ENCODE measurements at regions not wholly inside any gene's neighbourhood (a gene's known extent, or its start where the extent isn't known, plus 50 kb on each side); places are given as distances from the start of the nearest gene placed in this dataset.

GRCh38 chr13:80516818-80517348 is 176.0 kb upstream of the SPRY2 start (continued):
- no peak for TF ChIP-seq ZNF548 (tag by site-specific recombination; IDR thresholded peaks at IDR 0.05)
- no peak for TF ChIP-seq PRDM1 (tag by site-specific recombination; IDR thresholded peaks at IDR 0.05)

GRCh38 chr13:80515296-80515695 is 174.4 kb upstream of the SPRY2 start:
- no peak overlapping the region for H3K4me3 ChIP-seq (ENCODE audit: low read depth, low read length)
- ChIA-PET POLR2A (no interaction called here), CTCF (no interaction called here)
- no peaks in the 10 kb centered on the region for H3K4me1 ChIP-seq (ENCODE audit: control insufficient read depth, insufficient read depth, low read length)
- TF ChIP-seq TCF7L2 (IDR thresholded peaks at IDR 0.05; ENCODE audit: borderline replicate concordance, low read depth, low read length) (no peak), INSM2 (tag by site-specific recombination; IDR thresholded peaks at IDR 0.05) (no peak), ZNF202 (tag by site-specific recombination; IDR thresholded peaks at IDR 0.05; ENCODE audit: borderline replicate concordance) (no peak), ZNF529 (tag by site-specific recombination; IDR thresholded peaks at IDR 0.05; ENCODE audit: insufficient replicate concordance) (no peak)
- TF ChIP-seq, protein P1, sequence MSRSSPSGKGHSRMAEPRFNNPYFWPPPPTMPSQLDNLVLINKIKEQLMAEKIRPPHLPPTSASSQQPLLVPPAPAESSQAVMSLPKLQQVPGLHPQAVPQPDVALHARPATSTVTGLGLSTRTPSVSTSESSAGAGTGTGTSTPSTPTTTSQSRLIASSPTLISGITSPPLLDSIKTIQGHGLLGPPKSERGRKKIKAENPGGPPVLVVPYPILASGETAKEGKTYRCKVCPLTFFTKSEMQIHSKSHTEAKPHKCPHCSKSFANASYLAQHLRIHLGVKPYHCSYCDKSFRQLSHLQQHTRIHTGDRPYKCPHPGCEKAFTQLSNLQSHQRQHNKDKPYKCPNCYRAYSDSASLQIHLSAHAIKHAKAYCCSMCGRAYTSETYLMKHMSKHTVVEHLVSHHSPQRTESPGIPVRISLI (tag by site-specific recombination; IDR thresholded peaks at IDR 0.05) = no peak
- TF ChIP-seq, protein P2, sequence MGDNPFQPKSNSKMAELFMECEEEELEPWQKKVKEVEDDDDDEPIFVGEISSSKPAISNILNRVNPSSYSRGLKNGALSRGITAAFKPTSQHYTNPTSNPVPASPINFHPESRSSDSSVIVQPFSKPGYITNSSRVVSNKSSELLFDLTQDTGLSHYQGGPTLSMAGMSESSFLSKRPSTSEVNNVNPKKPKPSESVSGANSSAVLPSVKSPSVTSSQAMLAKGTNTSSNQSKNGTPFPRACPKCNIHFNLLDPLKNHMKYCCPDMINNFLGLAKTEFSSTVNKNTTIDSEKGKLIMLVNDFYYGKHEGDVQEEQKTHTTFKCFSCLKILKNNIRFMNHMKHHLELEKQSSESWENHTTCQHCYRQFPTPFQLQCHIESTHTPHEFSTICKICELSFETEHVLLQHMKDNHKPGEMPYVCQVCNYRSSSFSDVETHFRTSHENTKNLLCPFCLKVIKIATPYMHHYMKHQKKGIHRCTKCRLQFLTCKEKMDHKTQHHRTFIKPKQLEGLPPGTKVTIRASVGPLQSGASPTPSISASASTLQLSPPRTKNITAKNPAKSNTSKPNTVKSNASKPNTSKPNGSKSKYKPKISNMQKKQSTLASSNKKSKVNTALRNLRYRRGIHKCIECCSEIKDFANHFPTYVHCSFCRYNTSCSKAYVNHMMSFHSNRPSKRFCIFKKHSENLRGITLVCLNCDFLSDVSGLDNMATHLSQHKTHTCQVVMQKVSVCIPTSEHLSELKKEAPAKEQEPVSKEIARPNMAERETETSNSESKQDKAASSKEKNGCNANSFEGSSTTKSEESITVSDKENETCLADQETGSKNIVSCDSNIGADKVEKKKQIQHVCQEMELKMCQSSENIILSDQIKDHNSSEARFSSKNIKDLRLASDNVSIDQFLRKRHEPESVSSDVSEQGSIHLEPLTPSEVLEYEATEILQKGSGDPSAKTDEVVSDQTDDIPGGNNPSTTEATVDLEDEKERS (tag by site-specific recombination; IDR thresholded peaks at IDR 0.05) = no peak
- no peaks in the 10 kb centered on the region for H3K9me3 ChIP-seq (ENCODE audit: control insufficient read depth, insufficient read depth, low read depth, low read length)
- no peaks in the 10 kb centered on the region for H3K36me3 ChIP-seq (ENCODE audit: control insufficient read depth in 2 of 2, insufficient read depth in 1 of 2, low read length in 2 of 2)
- H3K27ac ChIP-seq (ENCODE audit: extremely low read depth, low read depth, low read length) = no peak overlapping the region

- Histone ChIP-seq H3K4me1 (ENCODE audit: control insufficient read depth, insufficient read depth, low read length) (no peaks in the 10 kb centered on the region), H3K4me3 (ENCODE audit: low read depth, low read length) (no peak overlapping the region), H3K27ac (ENCODE audit: extremely low read depth, low read depth, low read length) (no peak overlapping the region), H3K36me3 (ENCODE audit: control insufficient read depth in 2 of 2, insufficient read depth in 1 of 2, low read length in 2 of 2) (no peaks in the 10 kb centered on the region), H3K9me3 (ENCODE audit: control insufficient read depth, insufficient read depth, low read depth, low read length) (no peaks in the 10 kb centered on the region)
- TF ChIP-seq ZNF140 (tag by site-specific recombination; IDR thresholded peaks at IDR 0.05) (no peak), ZNF621 (tag by site-specific recombination; IDR thresholded peaks at IDR 0.05) (no peak), ZNF239 (tag by site-specific recombination; IDR thresholded peaks at IDR 0.05) (no peak), ZBTB44 (tag by site-specific recombination; IDR thresholded peaks at IDR 0.05) (no peak)
- ChIA-PET POLR2A (no interaction called here), CTCF (no interaction called here)
These were observed 172.3 kb upstream of the SPRY2 start for GRCh38 chr13:80513196-80513595.

DNA sequence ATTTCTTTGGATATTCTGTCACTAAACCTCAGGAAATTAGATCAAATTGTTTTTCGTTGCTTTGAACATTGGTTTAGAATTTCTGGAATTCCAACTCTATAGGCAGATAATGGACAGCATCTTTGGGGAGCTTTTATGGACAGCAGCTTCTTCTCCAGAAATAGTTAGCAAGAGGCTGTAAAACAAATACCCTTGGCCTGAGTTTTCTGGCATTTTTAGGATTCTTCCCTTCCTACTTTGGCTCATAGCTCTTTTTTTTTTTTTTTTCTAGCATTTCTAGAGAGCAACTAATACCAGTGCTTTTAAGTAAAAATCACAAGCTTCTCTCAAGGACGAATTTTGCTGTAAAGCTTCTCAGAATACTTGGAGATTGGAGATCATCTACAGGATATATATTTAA is 169.8 kb upstream of the SPRY2 start:
- Histone ChIP-seq H3K36me3 (ENCODE audit: control insufficient read depth in 2 of 2, insufficient read depth in 1 of 2, low read length in 2 of 2) (no peaks in the 10 kb centered on the region), H3K27ac (ENCODE audit: extremely low read depth, low read depth, low read length) (no peak overlapping the region), H3K4me1 (ENCODE audit: control insufficient read depth, insufficient read depth, low read length) (no peaks in the 10 kb centered on the region), H3K9me3 (ENCODE audit: control insufficient read depth, insufficient read depth, low read depth, low read length) (no peaks in the 10 kb centered on the region), H3K4me3 (ENCODE audit: low read depth, low read length) (no peak overlapping the region)
- ChIA-PET POLR2A (no interaction called here), CTCF (no interaction called here)
- TF ChIP-seq ZNF2 (tag by site-specific recombination; IDR thresholded peaks at IDR 0.05) (no peak), MEIS1 (CRISPR knock-in tag; IDR thresholded peaks at IDR 0.05; ENCODE audit: borderline replicate concordance) (no peak), KLF17 (tag by site-specific recombination; IDR thresholded peaks at IDR 0.05) (no peak), KLF10 (tag by site-specific recombination; IDR thresholded peaks at IDR 0.05) (no peak)
- TF ChIP-seq, protein P3, sequence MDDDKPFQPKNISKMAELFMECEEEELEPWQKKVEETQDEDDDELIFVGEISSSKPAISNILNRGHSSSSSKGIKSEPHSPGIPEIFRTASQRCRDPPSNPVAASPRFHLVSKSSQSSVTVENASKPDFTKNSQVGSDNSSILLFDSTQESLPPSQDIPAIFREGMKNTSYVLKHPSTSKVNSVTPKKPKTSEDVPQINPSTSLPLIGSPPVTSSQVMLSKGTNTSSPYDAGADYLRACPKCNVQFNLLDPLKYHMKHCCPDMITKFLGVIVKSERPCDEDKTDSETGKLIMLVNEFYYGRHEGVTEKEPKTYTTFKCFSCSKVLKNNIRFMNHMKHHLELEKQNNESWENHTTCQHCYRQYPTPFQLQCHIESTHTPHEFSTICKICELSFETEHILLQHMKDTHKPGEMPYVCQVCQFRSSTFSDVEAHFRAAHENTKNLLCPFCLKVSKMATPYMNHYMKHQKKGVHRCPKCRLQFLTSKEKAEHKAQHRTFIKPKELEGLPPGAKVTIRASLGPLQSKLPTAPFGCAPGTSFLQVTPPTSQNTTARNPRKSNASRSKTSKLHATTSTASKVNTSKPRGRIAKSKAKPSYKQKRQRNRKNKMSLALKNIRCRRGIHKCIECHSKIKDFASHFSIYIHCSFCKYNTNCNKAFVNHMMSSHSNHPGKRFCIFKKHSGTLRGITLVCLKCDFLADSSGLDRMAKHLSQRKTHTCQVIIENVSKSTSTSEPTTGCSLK (tag by site-specific recombination; IDR thresholded peaks at IDR 0.05) = no peak
- TF ChIP-seq, protein P4, sequence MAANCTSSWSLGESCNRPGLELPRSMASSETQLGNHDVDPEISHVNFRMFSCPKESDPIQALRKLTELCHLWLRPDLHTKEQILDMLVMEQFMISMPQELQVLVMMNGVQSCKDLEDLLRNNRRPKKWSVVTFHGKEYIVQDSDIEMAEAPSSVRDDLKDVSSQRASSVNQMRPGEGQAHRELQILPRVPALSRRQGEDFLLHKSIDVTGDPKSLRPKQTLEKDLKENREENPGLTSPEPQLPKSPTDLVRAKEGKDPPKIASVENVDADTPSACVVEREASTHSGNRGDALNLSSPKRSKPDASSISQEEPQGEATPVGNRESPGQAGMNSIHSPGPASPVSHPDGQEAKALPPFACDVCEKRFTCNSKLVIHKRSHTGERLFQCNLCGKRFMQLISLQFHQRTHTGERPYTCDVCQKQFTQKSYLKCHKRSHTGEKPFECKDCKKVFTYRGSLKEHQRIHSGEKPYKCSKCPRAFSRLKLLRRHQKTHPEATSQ (tag by site-specific recombination; IDR thresholded peaks at IDR 0.05) = no peak
